Keratinocyte (primary cell): ENCODE measurements at regions not wholly inside any gene's neighbourhood (a gene's known extent, or its start where the extent isn't known, plus 50 kb on each side); places are given as distances from the start of the nearest gene placed in this dataset.

Source experiments
- DNase-seq: peaks from one replicate; pipeline ENCODE4 v3.0.0-alpha.2; 2011; ENCODE audit warnings: low read depth, missing footprints, low spot score
- FAIRE-seq: peaks from 2 replicates; lab custom pipeline; 2011; peaks lifted over from hg19 to GRCh38; lab: Jason Lieb, UNC
- H2AFZ ChIP-seq: 2 replicates; pipeline ENCODE4 v1.6.0; 2012; ENCODE audit warnings: low read length, control low read depth, inconsistent platforms; ENCODE audit not compliant: control insufficient read depth
- H3K27ac ChIP-seq: 2 replicates; pipeline ENCODE4 v1.5.1; 2011; ENCODE audit warnings: low read length; ENCODE audit not compliant: control insufficient read depth, insufficient read depth
- H3K27me3 ChIP-seq: 3 replicates; pipeline ENCODE4 v1.6.0; 2011; ENCODE audit warnings: low read length; ENCODE audit not compliant: control insufficient read depth, insufficient read depth; ENCODE audit errors: extremely low read depth
- H3K36me3 ChIP-seq, 2 experiments: 2 replicates in 1 of 2; 3 replicates in 1 of 2; pipeline ENCODE4 v1.5.1; 2011; ENCODE audit warnings: low read length in 2 of 2, mild to moderate bottlenecking in 1 of 2; ENCODE audit not compliant: control insufficient read depth in 2 of 2, insufficient read depth in 2 of 2; ENCODE audit errors: extremely low read depth in 1 of 2
- H3K4me1 ChIP-seq: 3 replicates; pipeline ENCODE4 v1.5.1; 2011; ENCODE audit warnings: low read length; ENCODE audit not compliant: control insufficient read depth, insufficient read depth; ENCODE audit errors: extremely low read depth
- H3K4me2 ChIP-seq: 3 replicates; pipeline ENCODE4 v1.6.0; 2011; ENCODE audit warnings: low read depth, low read length; ENCODE audit not compliant: control insufficient read depth, insufficient read depth; ENCODE audit errors: extremely low read depth
- H3K4me3 ChIP-seq, 3 experiments: fragments of 200-600 bp in 1 of 3; sonication (generic) in 1 of 3; 2 replicates in 2 of 3; 3 replicates in 1 of 3; pipeline ENCODE4 v1.5.1; 2011 to 2016; ENCODE audit warnings: low read length in 3 of 3, mild to moderate bottlenecking in 3 of 3, control low read depth in 2 of 3, inconsistent platforms in 1 of 3, low read depth in 1 of 3, mixed read lengths in 1 of 3, mixed run types in 1 of 3, moderate library complexity in 1 of 3; ENCODE audit not compliant: control insufficient read depth in 2 of 3, insufficient read depth in 2 of 3; ENCODE audit errors: extremely low read depth in 1 of 3
- H3K79me2 ChIP-seq: 2 replicates; pipeline ENCODE4 v1.6.0; 2012; ENCODE audit warnings: low read length; ENCODE audit not compliant: control insufficient read depth, insufficient read depth
- H3K9ac ChIP-seq: 3 replicates; pipeline ENCODE4 v1.6.0; 2011; ENCODE audit warnings: low read length; ENCODE audit not compliant: control insufficient read depth, insufficient read depth; ENCODE audit errors: extremely low read depth
- H3K9me1 ChIP-seq: 3 replicates; pipeline ENCODE4 v1.6.0; 2011; ENCODE audit warnings: low read length; ENCODE audit not compliant: control insufficient read depth, insufficient read depth; ENCODE audit errors: extremely low read depth
- H3K9me3 ChIP-seq: 2 replicates; pipeline ENCODE4 v1.5.1; 2012; ENCODE audit warnings: low read depth, low read length; ENCODE audit not compliant: control insufficient read depth
- H4K20me1 ChIP-seq: 3 replicates; pipeline ENCODE4 v1.6.0; 2011; ENCODE audit warnings: low read length; ENCODE audit not compliant: control insufficient read depth, insufficient read depth; ENCODE audit errors: extremely low read depth
- EZH2 ChIP-seq: IDR thresholded peaks from one replicate; pipeline ENCODE4 v1.6.1; 2012; ENCODE audit warnings: inconsistent platforms, mild to moderate bottlenecking, low read length, moderate library complexity
- dilution Hi-C: fragments of 300-500 bp; cut with MboI; formaldehyde crosslinking; loops from one replicate; pipeline ENCODE4 v1.7.0; 2020; ENCODE audit warnings: low sequenced_read_pairs; ENCODE audit not compliant: extremely low pct_ligation_motif_present
- TF ChIP-seq, protein P1 (sequence below), 3 experiments: IDR thresholded peaks in 1 of 3; conservative IDR thresholded peaks in 1 of 3; optimal IDR thresholded peaks in 1 of 3; 2 replicates in 2 of 3; 3 replicates in 1 of 3; pipeline versions ENCODE3 to v1.5.1; 2011; ENCODE audit warnings: low read length in 3 of 3, mild to moderate bottlenecking in 3 of 3, moderate library complexity in 2 of 3, control low read depth in 1 of 3, inconsistent platforms in 1 of 3; ENCODE audit not compliant: insufficient read depth in 2 of 3; ENCODE audit errors: extremely low read depth in 1 of 3

DNA sequence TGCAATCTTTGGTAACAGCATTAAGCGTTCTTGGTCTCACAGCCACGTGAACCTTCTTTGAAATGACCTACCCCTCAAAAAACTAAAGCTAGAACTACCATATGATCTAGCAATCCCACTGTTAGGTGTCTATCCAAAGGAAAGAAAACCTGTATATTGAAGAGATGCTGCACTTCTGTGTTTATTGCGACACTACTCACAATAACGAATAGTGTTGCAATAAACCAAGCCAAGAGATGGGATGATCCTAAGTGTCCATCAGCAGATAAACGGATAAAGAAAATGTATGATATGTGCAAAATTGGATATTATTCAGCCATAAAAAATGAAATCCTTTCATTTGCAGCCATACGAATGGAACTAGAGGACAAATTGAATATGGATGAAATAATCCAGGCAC lies 637.9 kb downstream of the EFNB2 start:
- Histone ChIP-seq H3K9me1 (no peaks in the 10 kb centered on the region), H3K27ac (no peak overlapping the region), H3K27me3 (no peaks in the 10 kb centered on the region), H2AFZ (no peak overlapping the region), H3K79me2 (no peaks in the 10 kb centered on the region), H3K4me3 (no peak overlapping the region), H3K4me1 (no peaks in the 10 kb centered on the region), H3K9me3 (no peaks in the 10 kb centered on the region), H3K36me3 (no peaks in the 10 kb centered on the region), H3K9ac (no peak overlapping the region), H3K4me2 (no peak overlapping the region), H4K20me1 (no peaks in the 10 kb centered on the region)
- no peak for FAIRE-seq
- dilution Hi-C loops = no loop called here
- TF ChIP-seq, protein P1, sequence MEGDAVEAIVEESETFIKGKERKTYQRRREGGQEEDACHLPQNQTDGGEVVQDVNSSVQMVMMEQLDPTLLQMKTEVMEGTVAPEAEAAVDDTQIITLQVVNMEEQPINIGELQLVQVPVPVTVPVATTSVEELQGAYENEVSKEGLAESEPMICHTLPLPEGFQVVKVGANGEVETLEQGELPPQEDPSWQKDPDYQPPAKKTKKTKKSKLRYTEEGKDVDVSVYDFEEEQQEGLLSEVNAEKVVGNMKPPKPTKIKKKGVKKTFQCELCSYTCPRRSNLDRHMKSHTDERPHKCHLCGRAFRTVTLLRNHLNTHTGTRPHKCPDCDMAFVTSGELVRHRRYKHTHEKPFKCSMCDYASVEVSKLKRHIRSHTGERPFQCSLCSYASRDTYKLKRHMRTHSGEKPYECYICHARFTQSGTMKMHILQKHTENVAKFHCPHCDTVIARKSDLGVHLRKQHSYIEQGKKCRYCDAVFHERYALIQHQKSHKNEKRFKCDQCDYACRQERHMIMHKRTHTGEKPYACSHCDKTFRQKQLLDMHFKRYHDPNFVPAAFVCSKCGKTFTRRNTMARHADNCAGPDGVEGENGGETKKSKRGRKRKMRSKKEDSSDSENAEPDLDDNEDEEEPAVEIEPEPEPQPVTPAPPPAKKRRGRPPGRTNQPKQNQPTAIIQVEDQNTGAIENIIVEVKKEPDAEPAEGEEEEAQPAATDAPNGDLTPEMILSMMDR (optimal IDR thresholded peaks at IDR 0.05 in 1 of 3, IDR thresholded peaks at IDR 0.05 in 1 of 3, conservative IDR thresholded peaks at IDR 0.05 in 1 of 3; ENCODE audit: extremely low read depth in 1 of 3, insufficient read depth in 2 of 3, low read length in 3 of 3) = no peak
- no peak for TF ChIP-seq EZH2
- no peak for DNase-seq

DNA sequence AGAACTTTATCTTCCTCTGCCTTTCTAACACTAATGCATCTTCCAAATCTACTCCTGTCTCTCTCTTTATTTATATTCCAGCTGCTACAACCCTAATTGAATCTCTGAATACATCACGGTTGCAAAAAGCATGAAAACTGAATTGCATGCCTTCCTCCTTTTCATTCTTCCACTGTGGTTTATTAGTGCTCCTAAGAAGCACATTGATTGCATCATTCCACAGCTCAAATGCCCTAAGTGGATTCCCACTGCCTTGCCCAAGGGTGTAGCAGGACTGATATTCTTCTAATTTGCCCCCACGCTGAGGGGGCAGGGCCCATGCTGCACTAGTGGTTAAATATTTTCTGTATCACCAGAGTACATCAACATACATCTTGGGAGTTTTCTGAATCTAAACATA lies 640.8 kb downstream of the EFNB2 start:
- H3K27me3 ChIP-seq = no peaks in the 10 kb centered on the region
- no peak for FAIRE-seq

More for the DNA sequence above, 640.8 kb downstream of the EFNB2 start:
- TF ChIP-seq, protein P1 (optimal IDR thresholded peaks at IDR 0.05 in 1 of 3, IDR thresholded peaks at IDR 0.05 in 1 of 3, conservative IDR thresholded peaks at IDR 0.05 in 1 of 3; ENCODE audit: extremely low read depth in 1 of 3, insufficient read depth in 2 of 3, low read length in 3 of 3) = no peak
- TF ChIP-seq EZH2 = no peak
- Histone ChIP-seq H3K9me3 (no peaks in the 10 kb centered on the region), H4K20me1 (no peaks in the 10 kb centered on the region), H3K4me3 (no peak overlapping the region), H3K9me1 (no peaks in the 10 kb centered on the region), H3K36me3 (no peaks in the 10 kb centered on the region), H3K4me1 (no peaks in the 10 kb centered on the region), H2AFZ (no peak overlapping the region), H3K9ac (no peak overlapping the region), H3K27ac (no peak overlapping the region), H3K79me2 (no peaks in the 10 kb centered on the region), H3K4me2 (no peak overlapping the region)
- no peak for DNase-seq
- dilution Hi-C loops = no loop called here
